CD14-positive monocyte (primary cell): ENCODE measurements at regions not wholly inside any gene's neighbourhood (a gene's known extent, or its start where the extent isn't known, plus 50 kb on each side); places are given as distances from the start of the nearest gene placed in this dataset.

ENCODE experiments used
- DNase-seq, 3 donors: peaks; one replicate each; pipeline ENCODE4 v3.0.0-alpha.2; 2011 to 2022
- H2AFZ ChIP-seq: 2 replicates; pipeline ENCODE4 v1.6.0; 2012; ENCODE audit warnings: mild to moderate bottlenecking, low read depth, low read length, inconsistent platforms; ENCODE audit not compliant: insufficient read depth, poor library complexity, severe bottlenecking
- H3K27ac ChIP-seq, 2 donors: 1 replicate in 1 of 2; 2 replicates in 1 of 2; pipeline ENCODE4 v1.5.1; 2012 to 2013; ENCODE audit warnings: low read length in 2 of 2, control low read depth in 1 of 2, inconsistent platforms in 1 of 2, low read depth in 1 of 2, mild to moderate bottlenecking in 1 of 2
- H3K27me3 ChIP-seq, 2 donors: one replicate each; pipeline versions ENCODE4 v1.6.0 to v1.6.1; 2011 to 2013; ENCODE audit warnings: low read length in 2 of 2; ENCODE audit not compliant: control insufficient read depth in 2 of 2, insufficient read depth in 2 of 2
- H3K36me3 ChIP-seq, 2 donors: replicated peaks in 1 of 2; 1 replicate in 1 of 2; 2 replicates in 1 of 2; pipeline versions ENCODE4 v1.5.1 to v1.6.1; 2012 to 2013; ENCODE audit warnings: low read length in 2 of 2, control low read depth in 1 of 2, inconsistent platforms in 1 of 2, mild to moderate bottlenecking in 1 of 2; ENCODE audit not compliant: insufficient read depth in 2 of 2, control insufficient read depth in 1 of 2
- H3K4me1 ChIP-seq, 2 donors: 1 replicate in 1 of 2; 2 replicates in 1 of 2; pipeline versions ENCODE4 v1.5.1 to v1.6.1; 2012 to 2013; ENCODE audit warnings: low read length in 2 of 2, control low read depth in 1 of 2, inconsistent platforms in 1 of 2, mild to moderate bottlenecking in 1 of 2, moderate library complexity in 1 of 2; ENCODE audit not compliant: insufficient read depth in 2 of 2, control insufficient read depth in 1 of 2
- H3K4me2 ChIP-seq: replicated peaks from 2 replicates; pipeline ENCODE3; 2012; ENCODE audit warnings: low read length, moderate library complexity, mild to moderate bottlenecking; ENCODE audit not compliant: poor library complexity, severe bottlenecking; ENCODE audit errors: extremely low read depth
- H3K4me3 ChIP-seq, 3 experiments: fragments of 200-600 bp in 1 of 3; sonication (generic) in 1 of 3; replicated peaks in 1 of 3; 1 replicate in 2 of 3; 2 replicates in 1 of 3; pipeline ENCODE4 v1.5.1; 2011 to 2013; ENCODE audit warnings: low read length in 3 of 3, mild to moderate bottlenecking in 3 of 3, control low read depth in 2 of 3, low read depth in 2 of 3, inconsistent platforms in 1 of 3, moderate library complexity in 1 of 3
- H3K79me2 ChIP-seq: 2 replicates; pipeline ENCODE4 v1.6.0; 2012; ENCODE audit warnings: mild to moderate bottlenecking, control low read depth, inconsistent platforms, low read length, moderate library complexity; ENCODE audit not compliant: insufficient read depth
- H3K9ac ChIP-seq: 2 replicates; pipeline ENCODE4 v1.6.0; 2017; ENCODE audit warnings: low read length, mild to moderate bottlenecking; ENCODE audit not compliant: insufficient read depth, poor library complexity, severe bottlenecking
- H3K9me3 ChIP-seq, 2 donors: replicated peaks in 1 of 2; 1 replicate in 1 of 2; 2 replicates in 1 of 2; pipeline versions ENCODE4 v1.5.1 to v1.6.1; 2012 to 2013; ENCODE audit warnings: low read length in 2 of 2, control low read depth in 1 of 2; ENCODE audit not compliant: control insufficient read depth in 1 of 2, insufficient read depth in 1 of 2
- H4K20me1 ChIP-seq: 2 replicates; pipeline ENCODE4 v1.6.0; 2012; ENCODE audit warnings: mild to moderate bottlenecking, low read length, control low read depth, moderate library complexity; ENCODE audit not compliant: insufficient read depth
- H3K27ac Mint-ChIP-seq, 7 donors: one replicate each; pipeline ENCODE4 v1.8.0; 2020; ENCODE audit warnings: mild to moderate bottlenecking in 7 of 7, mixed read lengths in 7 of 7, moderate library complexity in 6 of 7, inconsistent platforms in 2 of 7
- H3K27me3 Mint-ChIP-seq, 3 donors: one replicate each; pipeline ENCODE4 v1.8.0; 2021 to 2022; ENCODE audit warnings: low read depth in 3 of 3, mild to moderate bottlenecking in 3 of 3, mixed read lengths in 3 of 3, moderate library complexity in 3 of 3, inconsistent platforms in 1 of 3
- H3K36me3 Mint-ChIP-seq, 2 donors: one replicate each; pipeline ENCODE4 v1.8.0; 2020; ENCODE audit warnings: mixed read lengths in 2 of 2, inconsistent platforms in 1 of 2, mild to moderate bottlenecking in 1 of 2
- H3K4me1 Mint-ChIP-seq: one replicate; pipeline ENCODE4 v1.8.0; 2020; ENCODE audit warnings: mild to moderate bottlenecking, mixed read lengths
- H3K4me3 Mint-ChIP-seq, 2 donors: one replicate each; pipeline ENCODE4 v1.8.0; 2020; ENCODE audit warnings: mild to moderate bottlenecking in 2 of 2, mixed read lengths in 2 of 2, moderate library complexity in 1 of 2
- H3K9me3 Mint-ChIP-seq, 7 donors: one replicate each; pipeline ENCODE4 v1.8.0; 2020 to 2022; ENCODE audit warnings: mixed read lengths in 7 of 7, mild to moderate bottlenecking in 6 of 7, moderate library complexity in 6 of 7, inconsistent platforms in 2 of 7
- WGBS: methylation state at CpG from one replicate; pipeline ENCODE4 v1.1.5; 2013; ENCODE audit warnings: missing lambda C conversion rate; ENCODE audit not compliant: insufficient coverage; 5-methylcytosine and 5-hydroxymethylcytosine counted together
- intact Hi-C, 2 donors: fragments of 100-400 bp; cut with micrococcal nuclease; formaldehyde crosslinking; loops; one replicate each; pipeline versions ENCODE4 v1.15.0 to v1.15.1; 2023
- TF ChIP-seq, protein P1 (sequence below): fragments of 200-600 bp; IDR thresholded peaks from one replicate; pipeline ENCODE4 v1.8.0; 2022; ENCODE audit warnings: antibody characterized with exemption, mild to moderate bottlenecking

DNA sequence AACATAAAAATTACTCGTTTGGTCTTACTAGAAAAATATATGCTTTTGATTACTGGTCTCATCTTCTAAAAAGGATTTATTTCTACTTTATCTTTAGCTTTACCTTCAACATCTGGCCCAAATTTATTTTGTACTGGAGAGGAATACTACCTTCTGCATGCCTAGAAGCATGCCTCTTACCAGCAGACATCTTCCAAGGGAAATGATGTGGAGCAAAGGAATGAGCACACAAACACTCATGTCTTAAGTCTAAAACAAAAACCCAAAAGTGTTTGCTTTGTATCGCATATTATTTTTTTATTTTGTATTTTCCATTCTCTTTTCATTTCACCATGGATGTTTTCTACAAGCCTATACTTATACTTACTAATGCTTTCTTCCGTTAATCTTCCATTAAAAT is 304.6 kb upstream of the KCNMB2 start:
- no peak for DNase-seq
- intact Hi-C loops = no loop called here
- Histone ChIP-seq H4K20me1 (no peaks in the 10 kb centered on the region), H2AFZ (no peak overlapping the region), H3K27ac (no peak overlapping the region), H3K4me3 (no peak overlapping the region), H3K9me3 (no peaks in the 10 kb centered on the region), H3K4me1 (no peaks in the 10 kb centered on the region), H3K27me3 (no peaks in the 10 kb centered on the region), H3K36me3 (no peaks in the 10 kb centered on the region), H3K79me2 (no peaks in the 10 kb centered on the region), H3K4me2 (no peak overlapping the region), H3K9ac (no peak overlapping the region)
- no CpG with 5 or more reads among the region's 3 CpGs for WGBS
- TF ChIP-seq, protein P1, sequence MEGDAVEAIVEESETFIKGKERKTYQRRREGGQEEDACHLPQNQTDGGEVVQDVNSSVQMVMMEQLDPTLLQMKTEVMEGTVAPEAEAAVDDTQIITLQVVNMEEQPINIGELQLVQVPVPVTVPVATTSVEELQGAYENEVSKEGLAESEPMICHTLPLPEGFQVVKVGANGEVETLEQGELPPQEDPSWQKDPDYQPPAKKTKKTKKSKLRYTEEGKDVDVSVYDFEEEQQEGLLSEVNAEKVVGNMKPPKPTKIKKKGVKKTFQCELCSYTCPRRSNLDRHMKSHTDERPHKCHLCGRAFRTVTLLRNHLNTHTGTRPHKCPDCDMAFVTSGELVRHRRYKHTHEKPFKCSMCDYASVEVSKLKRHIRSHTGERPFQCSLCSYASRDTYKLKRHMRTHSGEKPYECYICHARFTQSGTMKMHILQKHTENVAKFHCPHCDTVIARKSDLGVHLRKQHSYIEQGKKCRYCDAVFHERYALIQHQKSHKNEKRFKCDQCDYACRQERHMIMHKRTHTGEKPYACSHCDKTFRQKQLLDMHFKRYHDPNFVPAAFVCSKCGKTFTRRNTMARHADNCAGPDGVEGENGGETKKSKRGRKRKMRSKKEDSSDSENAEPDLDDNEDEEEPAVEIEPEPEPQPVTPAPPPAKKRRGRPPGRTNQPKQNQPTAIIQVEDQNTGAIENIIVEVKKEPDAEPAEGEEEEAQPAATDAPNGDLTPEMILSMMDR = no peak
- no peaks in the 10 kb centered on the region for H3K4me1 Mint-ChIP-seq
- H3K36me3 Mint-ChIP-seq = peaks cover 0 to 3% of the 10 kb centered on the region in 2 donors
- no peak overlapping the region for H3K4me3 Mint-ChIP-seq
- H3K9me3 Mint-ChIP-seq = peaks cover 0 to 4% (median 3%) of the 10 kb centered on the region in 7 donors
- H3K27ac Mint-ChIP-seq = no peak overlapping the region
- H3K27me3 Mint-ChIP-seq = no peaks in the 10 kb centered on the region

DNA sequence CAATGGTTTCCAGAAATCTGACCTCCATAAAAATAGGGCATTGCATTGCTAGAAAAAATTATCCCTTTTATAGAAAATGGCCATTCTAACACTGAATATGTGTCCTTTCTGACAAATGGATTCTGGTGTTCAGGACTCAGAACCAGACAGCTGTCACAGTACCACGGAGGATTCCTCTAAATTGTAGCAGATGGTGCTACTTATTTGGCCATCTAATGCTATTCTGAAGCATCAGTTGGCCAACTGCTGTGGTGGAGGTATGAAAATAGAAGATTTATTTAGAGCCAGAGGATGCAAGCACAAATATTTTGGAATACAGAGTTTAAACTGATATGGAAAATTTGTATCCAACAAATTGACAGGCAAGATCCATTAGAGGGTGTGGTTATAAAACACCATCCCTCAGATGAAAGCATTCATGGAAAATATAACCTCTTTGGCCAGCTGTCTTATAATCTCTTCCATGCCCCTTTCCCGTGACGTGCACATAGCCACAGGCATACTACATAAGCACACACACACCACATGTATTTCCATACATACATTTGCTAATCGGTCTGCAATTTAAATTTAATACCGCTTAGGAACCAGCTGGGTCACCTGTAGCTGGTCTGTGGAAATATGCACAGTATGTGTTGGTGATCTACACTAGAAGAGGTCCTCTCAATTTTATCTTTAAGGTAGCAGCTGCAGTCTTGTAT is 302.7 kb upstream of the KCNMB2 start:
- intact Hi-C loops = no loop called here
- Histone ChIP-seq H4K20me1 (no peaks in the 10 kb centered on the region), H3K4me3 (no peak overlapping the region), H3K79me2 (no peaks in the 10 kb centered on the region), H3K9me3 (no peaks in the 10 kb centered on the region), H3K9ac (no peak overlapping the region), H3K36me3 (no peaks in the 10 kb centered on the region), H3K27ac (no peak overlapping the region), H3K27me3 (no peaks in the 10 kb centered on the region), H3K4me2 (no peak overlapping the region), H2AFZ (no peak overlapping the region), H3K4me1 (no peaks in the 10 kb centered on the region)
- Mint-ChIP-seq H3K36me3 (peaks cover 0 to 3% of the 10 kb centered on the region in 2 donors), H3K9me3 (peaks cover 0 to 5% (median 3%) of the 10 kb centered on the region in 7 donors), H3K4me1 (no peaks in the 10 kb centered on the region), H3K27ac (no peak overlapping the region), H3K27me3 (no peaks in the 10 kb centered on the region), H3K4me3 (no peak overlapping the region)
- DNase-seq = no peak
- 100% methylated on average over 1 of the region's 5 CpGs for WGBS
- TF ChIP-seq, protein P1 = no peak
